ENCODE measurements at regions not wholly inside any gene's neighbourhood (a gene's known extent, or its start where the extent isn't known, plus 50 kb on each side); places are given as distances from the start of the nearest gene placed in this dataset.

- Histone ChIP-seq H3K9me3 (ENCODE audit: control insufficient read depth, low read length) (peaks cover 8% of the 10 kb centered on the region), H3K79me2 (no peaks in the 10 kb centered on the region), H3K27ac (no peak overlapping the region), H3K4me2 (ENCODE audit: low read length) (no peak overlapping the region), H3K36me3 (ENCODE audit: control insufficient read depth, insufficient read depth, low read length) (no peaks in the 10 kb centered on the region), H3K27me3 (ENCODE audit: control insufficient read depth, insufficient read depth, low read length) (no peaks in the 10 kb centered on the region), H3K4me3 (ENCODE audit: low read depth, low read length) (no peak overlapping the region), H3K9ac (no peak overlapping the region), H3K4me1 (peaks cover 4% of the 10 kb centered on the region), H2AFZ (no peak overlapping the region)
- TF ChIP-seq, protein P1, sequence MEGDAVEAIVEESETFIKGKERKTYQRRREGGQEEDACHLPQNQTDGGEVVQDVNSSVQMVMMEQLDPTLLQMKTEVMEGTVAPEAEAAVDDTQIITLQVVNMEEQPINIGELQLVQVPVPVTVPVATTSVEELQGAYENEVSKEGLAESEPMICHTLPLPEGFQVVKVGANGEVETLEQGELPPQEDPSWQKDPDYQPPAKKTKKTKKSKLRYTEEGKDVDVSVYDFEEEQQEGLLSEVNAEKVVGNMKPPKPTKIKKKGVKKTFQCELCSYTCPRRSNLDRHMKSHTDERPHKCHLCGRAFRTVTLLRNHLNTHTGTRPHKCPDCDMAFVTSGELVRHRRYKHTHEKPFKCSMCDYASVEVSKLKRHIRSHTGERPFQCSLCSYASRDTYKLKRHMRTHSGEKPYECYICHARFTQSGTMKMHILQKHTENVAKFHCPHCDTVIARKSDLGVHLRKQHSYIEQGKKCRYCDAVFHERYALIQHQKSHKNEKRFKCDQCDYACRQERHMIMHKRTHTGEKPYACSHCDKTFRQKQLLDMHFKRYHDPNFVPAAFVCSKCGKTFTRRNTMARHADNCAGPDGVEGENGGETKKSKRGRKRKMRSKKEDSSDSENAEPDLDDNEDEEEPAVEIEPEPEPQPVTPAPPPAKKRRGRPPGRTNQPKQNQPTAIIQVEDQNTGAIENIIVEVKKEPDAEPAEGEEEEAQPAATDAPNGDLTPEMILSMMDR (IDR thresholded peaks at IDR 0.05): no peak
These were observed 91.5 kb downstream of the FOXL3 start for GRCh38 chr7:381211-382042.

DNA sequence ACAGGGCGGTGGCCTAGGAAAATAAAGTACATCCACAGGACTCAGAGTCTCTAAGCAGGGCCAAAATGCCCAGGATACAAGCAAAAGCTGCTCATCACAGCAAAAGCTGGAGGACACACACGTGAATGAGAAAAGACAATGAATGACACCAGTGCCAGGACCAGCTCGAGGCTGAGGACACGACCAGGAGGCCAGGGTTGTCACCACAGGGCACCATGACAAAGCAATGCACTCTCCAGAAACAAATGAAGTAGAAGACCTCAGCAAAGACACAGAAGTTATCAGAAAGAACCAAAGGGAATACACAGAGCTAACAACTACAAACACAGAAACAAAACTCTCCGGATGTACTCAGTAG is 92.1 kb downstream of the FOXL3 start:
- Histone ChIP-seq H3K36me3 (ENCODE audit: control insufficient read depth, insufficient read depth, low read length) (no peaks in the 10 kb centered on the region), H3K4me1 (peaks cover 4% of the 10 kb centered on the region), H3K4me3 (ENCODE audit: low read depth, low read length) (no peak overlapping the region), H3K79me2 (no peaks in the 10 kb centered on the region), H3K9me3 (ENCODE audit: control insufficient read depth, low read length) (peaks cover 8% of the 10 kb centered on the region), H3K4me2 (ENCODE audit: low read length) (no peak overlapping the region), H3K27me3 (ENCODE audit: control insufficient read depth, insufficient read depth, low read length) (no peaks in the 10 kb centered on the region), H3K9ac (no peak overlapping the region), H2AFZ (no peak overlapping the region), H3K27ac (no peak overlapping the region)
- TF ChIP-seq, protein P1 (IDR thresholded peaks at IDR 0.05): no peak

DNA sequence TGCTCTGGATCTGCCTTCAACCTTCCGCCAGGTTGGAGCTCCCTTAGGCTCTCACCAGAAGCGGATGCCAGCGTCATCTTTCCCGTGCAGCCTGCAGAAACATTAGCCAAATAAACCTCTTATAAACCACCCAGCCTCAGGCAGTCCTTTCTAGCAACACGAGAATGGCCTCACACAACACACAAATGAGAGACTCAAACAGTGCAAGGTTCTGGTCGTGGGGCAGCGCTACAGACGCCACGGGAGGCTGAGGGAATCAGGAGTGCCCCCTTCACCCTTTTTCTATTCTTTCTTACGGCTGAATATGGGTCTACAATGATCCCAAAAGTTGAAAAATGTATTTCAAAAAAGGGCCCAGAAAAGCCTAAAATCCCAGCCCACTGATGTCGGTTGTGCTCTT is 96.4 kb downstream of the FOXL3 start:
- H3K4me3 ChIP-seq (ENCODE audit: low read depth, low read length): no peak overlapping the region
- no peak overlapping the region for H3K9ac ChIP-seq
- no peaks in the 10 kb centered on the region for H3K4me1 ChIP-seq
- TF ChIP-seq, protein P1 (IDR thresholded peaks at IDR 0.05): no peak
- H2AFZ ChIP-seq: no peak overlapping the region
- no peaks in the 10 kb centered on the region for H3K36me3 ChIP-seq (ENCODE audit: control insufficient read depth, insufficient read depth, low read length)
- H3K27me3 ChIP-seq (ENCODE audit: control insufficient read depth, insufficient read depth, low read length): no peaks in the 10 kb centered on the region
- H3K4me2 ChIP-seq (ENCODE audit: low read length): no peak overlapping the region
- peaks cover 8% of the 10 kb centered on the region for H3K9me3 ChIP-seq (ENCODE audit: control insufficient read depth, low read length)
- H3K27ac ChIP-seq: no peak overlapping the region
- no peaks in the 10 kb centered on the region for H3K79me2 ChIP-seq

GRCh38 chr7:387132-388022 is 97.4 kb downstream of the FOXL3 start:
- Histone ChIP-seq H3K4me3 (ENCODE audit: low read depth, low read length) (no peak overlapping the region), H3K9ac (no peak overlapping the region), H3K4me1 (no peaks in the 10 kb centered on the region), H3K4me2 (ENCODE audit: low read length) (no peak overlapping the region), H3K9me3 (ENCODE audit: control insufficient read depth, low read length) (peaks cover 8% of the 10 kb centered on the region), H2AFZ (no peak overlapping the region), H3K36me3 (ENCODE audit: control insufficient read depth, insufficient read depth, low read length) (no peaks in the 10 kb centered on the region), H3K79me2 (no peaks in the 10 kb centered on the region), H3K27me3 (ENCODE audit: control insufficient read depth, insufficient read depth, low read length) (no peaks in the 10 kb centered on the region), H3K27ac (no peak overlapping the region)
- TF ChIP-seq, protein P1 (IDR thresholded peaks at IDR 0.05): no peak

Measured in parathyroid adenoma (tissue), 2 donors.